ENCODE measurements at regions not wholly inside any gene's neighbourhood (a gene's known extent, or its start where the extent isn't known, plus 50 kb on each side); places are given as distances from the start of the nearest gene placed in this dataset.

DNA sequence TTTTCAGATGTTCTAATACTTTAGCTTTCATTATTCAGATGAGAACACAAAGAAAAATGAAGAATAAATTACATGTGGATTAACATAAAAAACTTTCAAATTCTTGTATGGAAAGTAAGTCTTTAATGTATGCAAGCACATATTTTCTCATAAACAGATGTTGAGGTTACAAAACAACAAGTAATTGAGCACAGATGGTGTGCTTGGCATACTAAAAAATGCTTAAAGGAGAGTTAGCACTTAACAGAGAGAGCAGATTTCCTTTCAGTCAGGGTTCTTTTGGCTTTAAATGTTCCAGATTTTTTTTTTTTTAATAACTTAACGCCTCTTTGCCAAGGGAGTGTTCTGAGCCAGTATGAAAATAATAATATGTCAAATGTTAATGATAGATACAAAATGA is 96.0 kb downstream of the RASSF9 start (continued):
- TF ChIP-seq, protein P1, sequence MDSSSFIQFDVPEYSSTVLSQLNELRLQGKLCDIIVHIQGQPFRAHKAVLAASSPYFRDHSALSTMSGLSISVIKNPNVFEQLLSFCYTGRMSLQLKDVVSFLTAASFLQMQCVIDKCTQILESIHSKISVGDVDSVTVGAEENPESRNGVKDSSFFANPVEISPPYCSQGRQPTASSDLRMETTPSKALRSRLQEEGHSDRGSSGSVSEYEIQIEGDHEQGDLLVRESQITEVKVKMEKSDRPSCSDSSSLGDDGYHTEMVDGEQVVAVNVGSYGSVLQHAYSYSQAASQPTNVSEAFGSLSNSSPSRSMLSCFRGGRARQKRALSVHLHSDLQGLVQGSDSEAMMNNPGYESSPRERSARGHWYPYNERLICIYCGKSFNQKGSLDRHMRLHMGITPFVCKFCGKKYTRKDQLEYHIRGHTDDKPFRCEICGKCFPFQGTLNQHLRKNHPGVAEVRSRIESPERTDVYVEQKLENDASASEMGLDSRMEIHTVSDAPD (CRISPR knock-in tag; IDR thresholded peaks at IDR 0.05): no peak
- TF ChIP-seq ZNF75D (CRISPR knock-in tag; IDR thresholded peaks at IDR 0.05; ENCODE audit: borderline replicate concordance) (no peak), EP300 (IDR thresholded peaks at IDR 0.05; ENCODE audit: low read depth in 2 of 2, low read length in 2 of 2) (no peak), EP300 (CRISPR knock-in tag; IDR thresholded peaks at IDR 0.05; ENCODE audit: borderline replicate concordance) (no peak), MAF1 (CRISPR knock-in tag; IDR thresholded peaks at IDR 0.05; ENCODE audit: borderline replicate concordance) (no peak), HNRNPLL (IDR thresholded peaks at IDR 0.05; ENCODE audit: low read depth, low read length, poor library complexity, severe bottlenecking) (no peak), POLR2AphosphoS2 (IDR thresholded peaks at IDR 0.05; ENCODE audit: low read depth, low read length) (no peak)

DNA sequence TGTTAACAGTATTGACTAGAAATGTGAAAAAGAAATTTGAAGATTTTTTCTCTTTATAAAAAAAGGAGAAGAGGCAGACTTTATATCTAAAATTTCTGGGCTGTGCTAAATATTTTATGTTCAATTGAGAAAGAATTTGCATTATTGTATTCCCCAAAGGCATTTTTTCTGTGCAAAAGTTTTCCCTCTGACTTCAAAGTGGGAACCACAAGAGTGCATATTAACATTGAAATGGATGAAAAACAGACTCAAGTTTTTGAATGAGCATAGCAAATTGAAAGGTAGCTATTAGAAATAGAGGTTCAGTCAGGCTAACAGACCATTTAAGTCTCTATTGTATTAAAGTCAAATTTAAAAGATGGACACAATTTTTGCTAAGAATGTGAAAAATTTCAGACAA is 95.2 kb downstream of the RASSF9 start:
- ChIA-PET CTCF (ENCODE audit: low intra/inter-chr PET ratio, low total read pairs) (no interaction called here), POLR2A (no interaction called here)
- TF ChIP-seq ZBTB20 (CRISPR knock-in tag; IDR thresholded peaks at IDR 0.05; ENCODE audit: borderline replicate concordance, low read depth): no peak
- no peak overlapping the region for H3K4me3 ChIP-seq (replicated peaks in 1 of 3; ENCODE audit: insufficient read depth in 1 of 3, low read depth in 2 of 3, low read length in 3 of 3)
- FAIRE-seq: no peak
- no TSS peak for BruUV-seq (replicated peaks)
- no peak overlapping the region for H3K27ac ChIP-seq (ENCODE audit: extremely low read length, insufficient read depth, low read length)
- no peak for ATAC-seq
- H3K36me3 ChIP-seq (replicated peaks in 1 of 2; ENCODE audit: control insufficient read depth in 1 of 2, insufficient read depth in 2 of 2, low read length in 2 of 2): no peaks in the 10 kb centered on the region
- no peaks in the 10 kb centered on the region for H3K27me3 ChIP-seq (ENCODE audit: control insufficient read depth in 1 of 2, insufficient read depth in 2 of 2, low read length in 2 of 2)
- intact Hi-C loops (cut with micrococcal nuclease; ENCODE audit: unreplicated experiment) (no loop called here), in situ Hi-C loops (cut with HindIII; ENCODE audit: extremely low pct_ligation_motif_present, low pct_unique_long_range_greater_than_20kb) (no loop called here)
- no peaks in the 10 kb centered on the region for H4K20me1 ChIP-seq (ENCODE audit: insufficient read depth, low read length)
- H3K79me2 ChIP-seq (ENCODE audit: insufficient read depth, low read length): no peaks in the 10 kb centered on the region
- no peaks in the 10 kb centered on the region for H3K9me3 ChIP-seq (ENCODE audit: low read length)
- no peaks in the 10 kb centered on the region for H3K4me1 ChIP-seq (ENCODE audit: insufficient read depth, low read length)
- no peak overlapping the region for H3K4me2 ChIP-seq (ENCODE audit: low read depth, low read length)
- no peak for DNase-seq (ENCODE audit: low spot score)
- no peak overlapping the region for H3K9ac ChIP-seq (ENCODE audit: insufficient read depth, low read depth, low read length)
- H2AFZ ChIP-seq (ENCODE audit: low read length): no peak overlapping the region

Data from HepG2 (cell line).